NT2/D1 (cell line): ENCODE measurements at regions not wholly inside any gene's neighbourhood (a gene's known extent, or its start where the extent isn't known, plus 50 kb on each side); places are given as distances from the start of the nearest gene placed in this dataset.
"Not testable (repeated sequence)": the region's sequence is repeated elsewhere in the genome, so short reads cannot be mapped to it uniquely, and the experiment has no call there.

Source experiments
- DNase-seq: peaks from one replicate; pipeline ENCODE4 v3.0.0-alpha.2; 2011; ENCODE audit warnings: low read depth, low spot score
- H3K27me3 ChIP-seq: 2 replicates; pipeline ENCODE4 v1.6.0; 2011; ENCODE audit warnings: mild to moderate bottlenecking; ENCODE audit not compliant: insufficient read length, insufficient read depth
- H3K36me3 ChIP-seq: 2 replicates; pipeline ENCODE4 v1.6.1; 2011; ENCODE audit warnings: mild to moderate bottlenecking, low read length, mixed read lengths; ENCODE audit not compliant: insufficient read depth, insufficient read length
- H3K4me1 ChIP-seq: 2 replicates; pipeline ENCODE4 v1.5.1; 2011; ENCODE audit not compliant: insufficient read depth, insufficient read length
- H3K4me3 ChIP-seq: 2 replicates; pipeline ENCODE4 v1.5.1; 2011; ENCODE audit warnings: low read depth; ENCODE audit not compliant: insufficient read length
- H3K9ac ChIP-seq: 2 replicates; pipeline ENCODE4 v1.6.0; 2011; ENCODE audit warnings: low read depth; ENCODE audit not compliant: insufficient read length
- H3K9me3 ChIP-seq: 2 replicates; pipeline ENCODE4 v1.5.1; 2011; ENCODE audit warnings: mild to moderate bottlenecking, low read length; ENCODE audit not compliant: insufficient read depth
- SUZ12 ChIP-seq: IDR thresholded peaks from 2 replicates; pipeline ENCODE4 v1.6.1; 2011; ENCODE audit not compliant: insufficient read length, insufficient read depth; ENCODE audit errors: extremely low read depth
- YY1 ChIP-seq: IDR thresholded peaks from 2 replicates; pipeline ENCODE4 v1.6.1; 2011; ENCODE audit not compliant: insufficient read length, insufficient read depth
- ZNF274 ChIP-seq: IDR thresholded peaks from 2 replicates; pipeline ENCODE4 v1.6.1; 2011; ENCODE audit warnings: mild to moderate bottlenecking, low read depth, low read length

- Histone ChIP-seq H3K4me1 (no peaks in the 10 kb centered on the region), H3K27me3 (no peaks in the 10 kb centered on the region), H3K9me3 (no peaks in the 10 kb centered on the region; the same call in 1 of the 2 replicates), H3K9ac (no peak overlapping the region), H3K4me3 (no peak overlapping the region), H3K36me3 (no peaks in the 10 kb centered on the region)
- TF ChIP-seq ZNF274 (no peak), SUZ12 (no peak), YY1 (no peak)
- DNase-seq: no peak
Observed at GRCh38 chrX:115425359-115425758, 135.6 kb upstream of the PLS3 start.

GRCh38 chrX:115427861-115428410, 133.0 kb upstream of the PLS3 start:
- Histone ChIP-seq H3K36me3 (no peaks in the 10 kb centered on the region), H3K9ac (no peak overlapping the region), H3K4me1 (no peaks in the 10 kb centered on the region), H3K9me3 (no peaks in the 10 kb centered on the region; the same call in 1 of the 2 replicates), H3K4me3 (no peak overlapping the region), H3K27me3 (no peaks in the 10 kb centered on the region)
- no peak for DNase-seq
- TF ChIP-seq ZNF274 (no peak), YY1 (no peak), SUZ12 (no peak)

DNA sequence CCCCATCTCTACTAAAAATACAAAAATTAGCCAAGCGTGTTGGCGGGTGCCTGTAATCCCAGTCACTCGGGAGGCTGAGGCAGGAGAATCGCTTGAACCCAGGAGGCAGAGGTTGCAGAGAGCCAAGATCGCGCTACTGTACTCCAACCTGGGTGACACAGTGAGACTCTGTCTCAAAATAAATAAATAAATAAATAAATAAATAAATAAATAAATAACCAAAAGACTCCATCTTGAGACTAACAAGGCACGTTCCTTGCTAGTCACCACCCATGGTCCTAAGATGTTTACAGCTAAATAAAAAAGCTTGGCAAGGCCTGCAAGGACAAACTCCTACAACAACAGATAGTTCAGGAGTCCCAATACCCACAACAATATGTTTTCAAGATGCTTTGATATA, 126.1 kb upstream of the PLS3 start:
- not testable (repeated sequence) for H3K4me3 ChIP-seq, H3K9ac ChIP-seq, DNase-seq, H3K9me3 ChIP-seq, H3K4me1 ChIP-seq, H3K27me3 ChIP-seq, H3K36me3 ChIP-seq

GRCh38 chrX:115437841-115438595, 123.0 kb upstream of the PLS3 start:
- Histone ChIP-seq H3K27me3 (no peaks in the 10 kb centered on the region), H3K9me3 (peaks cover 8% of the 10 kb centered on the region; the same call in 1 of the 2 replicates), H3K4me1 (no peaks in the 10 kb centered on the region), H3K9ac (no peak overlapping the region), H3K36me3 (no peaks in the 10 kb centered on the region), H3K4me3 (no peak overlapping the region)
- TF ChIP-seq YY1 (no peak), ZNF274 (no peak)
- no peak for DNase-seq

DNA sequence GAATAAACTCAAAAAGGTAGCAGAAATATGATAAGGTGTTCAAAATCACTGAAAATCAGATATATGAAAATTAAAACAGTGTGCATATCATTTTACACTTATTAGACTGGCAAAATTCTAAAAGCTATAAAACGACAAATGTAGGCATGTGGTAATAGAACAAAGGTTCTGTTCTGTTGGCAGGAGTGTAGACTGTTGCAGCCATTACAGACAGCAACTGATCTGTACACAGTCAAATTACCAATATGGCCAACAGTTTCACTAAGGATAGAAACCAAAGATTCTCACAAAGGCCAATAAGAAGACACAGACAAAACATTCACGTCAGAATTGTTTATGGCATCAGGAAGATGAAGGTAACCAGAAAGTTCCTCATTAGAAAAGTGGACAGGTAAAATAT, 112.8 kb upstream of the PLS3 start:
- H3K9ac ChIP-seq: no peak overlapping the region
- TF ChIP-seq SUZ12 (no peak), ZNF274 (no peak), YY1 (no peak)
- no peaks in the 10 kb centered on the region for H3K36me3 ChIP-seq
- H3K4me3 ChIP-seq: no peak overlapping the region
- no peaks in the 10 kb centered on the region for H3K4me1 ChIP-seq
- no peaks in the 10 kb centered on the region for H3K9me3 ChIP-seq
- H3K27me3 ChIP-seq: no peaks in the 10 kb centered on the region
- DNase-seq: no peak

DNA sequence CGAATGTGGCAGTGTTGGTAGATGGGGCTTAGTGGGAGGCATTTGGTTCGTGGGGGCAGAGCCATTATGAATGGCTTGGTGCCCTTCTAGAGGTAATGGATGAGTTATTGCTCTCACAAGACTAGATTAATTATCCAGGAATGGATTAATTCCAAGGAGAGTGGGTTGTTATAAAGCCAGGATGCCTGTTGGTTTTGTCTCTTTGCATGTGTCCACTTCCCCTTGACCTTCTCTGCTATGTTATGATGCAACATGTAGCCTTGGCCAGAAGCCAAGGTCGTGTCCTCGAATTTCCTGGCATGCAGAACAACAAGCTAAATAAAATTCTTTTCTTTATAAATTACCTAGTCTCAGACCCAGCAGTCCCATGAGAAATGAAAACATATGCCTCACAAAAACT, 111.2 kb upstream of the PLS3 start:
- H3K9ac ChIP-seq: no peak overlapping the region
- H3K4me1 ChIP-seq: no peaks in the 10 kb centered on the region
- no peaks in the 10 kb centered on the region for H3K27me3 ChIP-seq
- no peaks in the 10 kb centered on the region for H3K9me3 ChIP-seq
- H3K4me3 ChIP-seq: no peak overlapping the region
- H3K36me3 ChIP-seq: no peaks in the 10 kb centered on the region
- TF ChIP-seq ZNF274: no peak
- no peak for TF ChIP-seq SUZ12
- TF ChIP-seq YY1: no peak
- DNase-seq: no peak

GRCh38 chrX:115452251-115452650, 108.7 kb upstream of the PLS3 start:
- Histone ChIP-seq H3K27me3 (no peaks in the 10 kb centered on the region), H3K36me3 (no peaks in the 10 kb centered on the region), H3K9ac (no peak overlapping the region), H3K9me3 (no peaks in the 10 kb centered on the region), H3K4me1 (no peaks in the 10 kb centered on the region), H3K4me3 (no peak overlapping the region)
- TF ChIP-seq ZNF274: no peak
- TF ChIP-seq SUZ12: no peak
- no peak for TF ChIP-seq YY1
- no peak for DNase-seq
